Right lobe of liver (tissue), 6 donors: ENCODE measurements at regions not wholly inside any gene's neighbourhood (a gene's known extent, or its start where the extent isn't known, plus 50 kb on each side); places are given as distances from the start of the nearest gene placed in this dataset.

ENCODE experiments used
- ATAC-seq, 4 donors: fragments of 200-7000 bp; cut with Tn5 transposase; one replicate each; pipeline ENCODE4 v1.9.1; 2020; ENCODE audit warnings: mild to moderate bottlenecking in 4 of 4, moderate library complexity in 4 of 4
- DNase-seq, 3 donors: peaks; one replicate each; pipeline ENCODE4 v3.0.0-alpha.2; 2020
- H3K27ac ChIP-seq, 3 donors: fragments of 200-600 bp; one replicate each; pipeline ENCODE4 v1.8.0; 2022
- H3K27me3 ChIP-seq, 2 donors: fragments of 200-600 bp; one replicate each; pipeline ENCODE4 v1.8.0; 2022
- H3K36me3 ChIP-seq, 4 donors: fragments of 200-600 bp; sonication (generic) in 1 of 4; one replicate each; pipeline versions ENCODE4 v1.5.1 to v1.8.0; 2017 to 2022; ENCODE audit warnings: control low read depth in 1 of 4
- H3K4me1 ChIP-seq, 4 donors: fragments of 200-600 bp; sonication (generic) in 1 of 4; one replicate each; pipeline versions ENCODE4 v1.5.1 to v1.8.0; 2017 to 2022; ENCODE audit warnings: control low read depth in 1 of 4
- H3K4me3 ChIP-seq, 3 donors: fragments of 200-600 bp; one replicate each; pipeline ENCODE4 v1.8.0; 2022
- H3K9me3 ChIP-seq, 4 donors: fragments of 200-600 bp; sonication (generic) in 1 of 4; one replicate each; pipeline versions ENCODE4 v1.5.1 to v1.8.0; 2017 to 2022; ENCODE audit warnings: control low read depth in 1 of 4
- POLR2A ChIP-seq: fragments of 450-650 bp; IDR thresholded peaks from one replicate; pipeline ENCODE4 v1.6.1; 2017; ENCODE audit warnings: antibody characterized with exemption, mild to moderate bottlenecking
- WGBS: methylation state at CpG from one replicate; pipeline ENCODE4 v1.1.6; 2018; ENCODE audit warnings: low coverage, low lambda C conversion rate; ENCODE audit not compliant: insufficient coverage; ENCODE audit errors: missing lambda C conversion rate; 5-methylcytosine and 5-hydroxymethylcytosine counted together
- intact Hi-C, 2 donors: fragments of 100-400 bp; cut with DNase I; formaldehyde crosslinking; loops; one replicate each; pipeline versions ENCODE4 v1.11.2 to v1.14.1; 2022
- TF ChIP-seq, protein P1 (sequence below), 4 donors: fragments of 200-600 bp in 3 of 4; fragments of 450-650 bp in 1 of 4; IDR thresholded peaks; one replicate each; pipeline versions ENCODE4 v1.5.1 to v1.8.0; 2016 to 2022; ENCODE audit warnings: antibody characterized with exemption in 4 of 4, mild to moderate bottlenecking in 2 of 4
- donor health status: DM: no; HTN: yes; CAD: no.
- donor health status: DM: no; HTN: no; CAD: no.
- donor health status: DM: no; HTN: no; CAD: no.
- donor health status: DM: no; HTN: yes; CAD: no.
- donor health status: DM: no; HTN: yes; CAD: no.

DNA sequence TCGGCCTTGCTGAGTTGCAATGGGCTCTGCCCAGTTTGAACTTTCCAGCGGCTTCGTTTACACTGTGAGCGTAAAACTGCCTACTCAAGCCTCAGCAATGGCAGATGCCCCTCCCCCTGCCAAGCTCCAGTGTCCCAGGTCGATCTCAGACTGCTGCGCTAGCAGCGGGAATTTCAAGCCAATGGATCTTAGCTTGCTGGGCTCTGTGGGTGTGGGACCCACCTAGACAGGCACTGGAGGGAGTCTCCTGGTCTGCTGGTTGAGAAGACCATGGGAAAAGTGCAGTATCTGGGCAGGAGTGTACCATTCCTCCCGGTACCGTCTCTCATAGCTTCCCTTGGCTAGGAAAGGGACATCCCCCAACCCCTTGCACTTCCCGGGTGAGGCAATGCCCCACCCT lies 88.2 kb downstream of the KLHL28 start:
- intact Hi-C loops = no loop called here
- H3K27ac ChIP-seq = no peak overlapping the region
- no peak for DNase-seq
- no peak for ATAC-seq
- H3K4me3 ChIP-seq = no peak overlapping the region
- no peaks in the 10 kb centered on the region for H3K36me3 ChIP-seq
- H3K27me3 ChIP-seq = no peaks in the 10 kb centered on the region
- no peaks in the 10 kb centered on the region for H3K4me1 ChIP-seq
- 83% methylated on average over 1 of the region's 10 CpGs for WGBS
- H3K9me3 ChIP-seq = no peaks in the 10 kb centered on the region
- TF ChIP-seq, protein P1, sequence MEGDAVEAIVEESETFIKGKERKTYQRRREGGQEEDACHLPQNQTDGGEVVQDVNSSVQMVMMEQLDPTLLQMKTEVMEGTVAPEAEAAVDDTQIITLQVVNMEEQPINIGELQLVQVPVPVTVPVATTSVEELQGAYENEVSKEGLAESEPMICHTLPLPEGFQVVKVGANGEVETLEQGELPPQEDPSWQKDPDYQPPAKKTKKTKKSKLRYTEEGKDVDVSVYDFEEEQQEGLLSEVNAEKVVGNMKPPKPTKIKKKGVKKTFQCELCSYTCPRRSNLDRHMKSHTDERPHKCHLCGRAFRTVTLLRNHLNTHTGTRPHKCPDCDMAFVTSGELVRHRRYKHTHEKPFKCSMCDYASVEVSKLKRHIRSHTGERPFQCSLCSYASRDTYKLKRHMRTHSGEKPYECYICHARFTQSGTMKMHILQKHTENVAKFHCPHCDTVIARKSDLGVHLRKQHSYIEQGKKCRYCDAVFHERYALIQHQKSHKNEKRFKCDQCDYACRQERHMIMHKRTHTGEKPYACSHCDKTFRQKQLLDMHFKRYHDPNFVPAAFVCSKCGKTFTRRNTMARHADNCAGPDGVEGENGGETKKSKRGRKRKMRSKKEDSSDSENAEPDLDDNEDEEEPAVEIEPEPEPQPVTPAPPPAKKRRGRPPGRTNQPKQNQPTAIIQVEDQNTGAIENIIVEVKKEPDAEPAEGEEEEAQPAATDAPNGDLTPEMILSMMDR (IDR thresholded peaks at IDR 0.05) = no peak
- no peak for TF ChIP-seq POLR2A

GRCh38 chr14:44866770-44867169 lies 95.0 kb downstream of the KLHL28 start:
- H3K4me3 ChIP-seq = no peak overlapping the region
- DNase-seq = no peak
- no peaks in the 10 kb centered on the region for H3K27me3 ChIP-seq
- H3K27ac ChIP-seq = no peak overlapping the region
- H3K9me3 ChIP-seq = no peaks in the 10 kb centered on the region
- no CpG with 5 or more reads among the region's 1 CpG for WGBS
- no peaks in the 10 kb centered on the region for H3K4me1 ChIP-seq
- no peak for TF ChIP-seq POLR2A
- TF ChIP-seq, protein P1 (IDR thresholded peaks at IDR 0.05) = no peak
- no peaks in the 10 kb centered on the region for H3K36me3 ChIP-seq
- ATAC-seq = peak in 1 of 4 donors; percentile 33
- intact Hi-C loops = no loop called here

DNA sequence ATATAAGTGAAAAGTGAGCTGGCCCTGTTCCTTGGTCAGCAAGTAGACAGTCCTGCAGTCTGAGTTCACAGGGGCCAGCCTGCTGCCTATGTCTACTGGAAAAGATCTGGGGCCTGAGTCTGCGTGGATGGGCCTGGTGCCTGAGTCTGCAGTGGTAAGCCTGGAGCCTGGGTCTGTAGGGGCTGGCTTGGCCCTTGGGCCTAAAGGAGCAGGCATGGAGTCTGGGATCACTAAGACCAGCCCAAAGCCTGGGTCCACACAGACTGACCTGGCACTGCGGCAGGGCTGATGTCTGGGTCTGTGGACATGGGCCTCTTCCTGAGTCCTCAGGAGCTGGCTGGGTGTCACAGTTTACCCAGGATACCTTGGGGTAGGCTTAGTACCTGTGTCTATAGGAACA lies 95.4 kb downstream of the KLHL28 start:
- TF ChIP-seq, protein P1 (IDR thresholded peaks at IDR 0.05) = no peak
- TF ChIP-seq POLR2A = no peak
- DNase-seq (no peak), ATAC-seq (peak in 1 of 4 donors; percentile 24)
- intact Hi-C loops = no loop called here
- no peaks in the 10 kb centered on the region for H3K36me3 ChIP-seq
- no peaks in the 10 kb centered on the region for H3K4me1 ChIP-seq
- no peaks in the 10 kb centered on the region for H3K27me3 ChIP-seq
- WGBS = 100% methylated on average over 1 of the region's 2 CpGs
- H3K9me3 ChIP-seq = no peaks in the 10 kb centered on the region
- H3K4me3 ChIP-seq = no peak overlapping the region
- no peak overlapping the region for H3K27ac ChIP-seq

GRCh38 chr14:44863271-44863670 lies 98.5 kb downstream of the KLHL28 start:
- no peak for TF ChIP-seq POLR2A
- TF ChIP-seq, protein P1 (IDR thresholded peaks at IDR 0.05) = no peak
- H3K27me3 ChIP-seq = no peaks in the 10 kb centered on the region
- H3K27ac ChIP-seq = no peak overlapping the region
- no peaks in the 10 kb centered on the region for H3K4me1 ChIP-seq
- ATAC-seq = no peak
- DNase-seq = no peak
- H3K4me3 ChIP-seq = no peak overlapping the region
- H3K36me3 ChIP-seq = no peaks in the 10 kb centered on the region
- no peaks in the 10 kb centered on the region for H3K9me3 ChIP-seq
- intact Hi-C loops = no loop called here
- 44% methylated on average over 3 of the region's 3 CpGs for WGBS

- WGBS = 69% methylated on average over 2 of the region's 4 CpGs
- Histone ChIP-seq H3K27me3 (no peaks in the 10 kb centered on the region), H3K27ac (no peak overlapping the region), H3K4me3 (no peak overlapping the region), H3K4me1 (no peaks in the 10 kb centered on the region), H3K9me3 (no peaks in the 10 kb centered on the region), H3K36me3 (no peaks in the 10 kb centered on the region)
- intact Hi-C loops = no loop called here
- ATAC-seq (no peak), DNase-seq (no peak)
- TF ChIP-seq, protein P1 (IDR thresholded peaks at IDR 0.05) = no peak
- TF ChIP-seq POLR2A = no peak
Measured at GRCh38 chr14:44854114-44854513, 107.6 kb downstream of the KLHL28 start.
